A549 (cell line): ENCODE measurements at regions not wholly inside any gene's neighbourhood (a gene's known extent, or its start where the extent isn't known, plus 50 kb on each side); places are given as distances from the start of the nearest gene placed in this dataset.

Experiments
- ATAC-seq, 2 experiments: fragments of 200-7000 bp in 1 of 2; fragments of >200 bp in 1 of 2; cut with Nextera tagmentation in 1 of 2; cut with Tn5 transposase in 1 of 2; 3 replicates each; pipeline versions ENCODE4 v1.8.0 to v1.9.1; 2018 to 2020; ENCODE audit warnings: mild to moderate bottlenecking in 1 of 2, moderate library complexity in 1 of 2
- CTCF ChIA-PET: fragments of 300-600 bp; sonication (Branson Sonifier 250); formaldehyde crosslinking; extraction: SDS; loops from one replicate; lab custom pipeline; 2021; ENCODE audit warnings: antibody characterized with exemption, inconsistent platforms; lab: Yijun Ruan, JAX
- POLR2A ChIA-PET: fragments of 350-600 bp; formaldehyde crosslinking; extraction: SDS; loops from one replicate; lab custom pipeline; 2021; ENCODE audit warnings: antibody characterized with exemption, inconsistent platforms; lab: Yijun Ruan, JAX
- DNase-seq, 2 experiments: peaks; one replicate each; pipeline versions ENCODE4 v3.0.0 to v3.0.0-alpha.2; 2011 to 2016; ENCODE audit warnings: low read depth in 1 of 2, low spot score in 1 of 2
- FAIRE-seq: peaks from 2 replicates; lab custom pipeline; 2011; peaks lifted over from hg19 to GRCh38; lab: Jason Lieb, UNC
- H3K27ac ChIP-seq, 2 experiments: fragments of >200 bp; sonication (Bioruptor Twin); formaldehyde crosslinking; 3 replicates each; pipeline ENCODE4 v1.5.1; 2016 to 2017
- H3K4me1 ChIP-seq: fragments of >200 bp; sonication (Bioruptor Twin); formaldehyde crosslinking; 3 replicates; pipeline ENCODE4 v1.6.1; 2016
- H3K4me2 ChIP-seq: fragments of >200 bp; sonication (Bioruptor Twin); formaldehyde crosslinking; 3 replicates; pipeline ENCODE4 v1.6.1; 2016
- H3K4me3 ChIP-seq: fragments of >200 bp; sonication (Bioruptor Twin); formaldehyde crosslinking; 3 replicates; pipeline ENCODE4 v1.5.1; 2016
- H3K9me3 ChIP-seq: fragments of >200 bp; sonication (Bioruptor Twin); formaldehyde crosslinking; 3 replicates; pipeline ENCODE4 v1.6.1; 2016
- ATOH8 ChIP-seq: fragments of 250-450 bp; sonication (Bioruptor Pico); IDR thresholded peaks from 2 replicates; pipeline ENCODE4 v1.5.0; 2020; ENCODE audit warnings: low read depth, mild to moderate bottlenecking, moderate library complexity
- CBX2 ChIP-seq: fragments of 200-600 bp; sonication (generic); IDR thresholded peaks from 2 replicates; pipeline ENCODE4 v1.6.1; 2016; ENCODE audit warnings: low read depth, mild to moderate bottlenecking, borderline replicate concordance
- CHD2 ChIP-seq: fragments of 150-350 bp; IDR thresholded peaks from 2 replicates; pipeline ENCODE4 v1.6.1; 2014; ENCODE audit warnings: low read length; ENCODE audit not compliant: partially characterized antibody
- CTCF ChIP-seq: fragments of >200 bp; sonication (Bioruptor Twin); formaldehyde crosslinking; IDR thresholded peaks from 3 replicates; pipeline ENCODE4 v1.5.1; 2016
- EP300 ChIP-seq, 2 experiments: fragments of >200 bp; sonication (Bioruptor Twin); formaldehyde crosslinking; IDR thresholded peaks; 2 replicates in 1 of 2; 3 replicates in 1 of 2; pipeline ENCODE4 v1.6.1; 2016 to 2017
- FOSL2 ChIP-seq, 2 experiments: fragments of 450-650 bp in 1 of 2; fragments of >200 bp in 1 of 2; sonication (Bioruptor Twin) in 1 of 2; formaldehyde crosslinking; IDR thresholded peaks; 2 replicates each; pipeline versions ENCODE4 v1.5.0 to v1.6.1; 2016 to 2020; ENCODE audit warnings: mild to moderate bottlenecking in 1 of 2, moderate library complexity in 1 of 2
- GATA3 ChIP-seq: IDR thresholded peaks from 2 replicates; pipeline ENCODE4 v1.6.1; 2012; ENCODE audit warnings: borderline replicate concordance
- HMGXB4 ChIP-seq: fragments of 250-450 bp; sonication (Bioruptor Pico); IDR thresholded peaks from 2 replicates; pipeline ENCODE4 v1.5.0; 2021; ENCODE audit warnings: mild to moderate bottlenecking, moderate library complexity, borderline replicate concordance
- HOXA7 ChIP-seq: fragments of 250-450 bp; sonication (Bioruptor Pico); IDR thresholded peaks from 2 replicates; pipeline ENCODE4 v1.5.0; 2020; ENCODE audit warnings: mild to moderate bottlenecking, moderate library complexity
- HOXB5 ChIP-seq: fragments of 250-450 bp; sonication (Bioruptor Pico); IDR thresholded peaks from 2 replicates; pipeline ENCODE4 v1.5.0; 2020; ENCODE audit warnings: mild to moderate bottlenecking, moderate library complexity
- JUN ChIP-seq, 2 experiments: fragments of >200 bp; sonication (Bioruptor Twin); formaldehyde crosslinking; IDR thresholded peaks; 2 replicates in 1 of 2; 3 replicates in 1 of 2; pipeline ENCODE4 v1.6.1; 2016 to 2017
- JUNB ChIP-seq: fragments of >200 bp; sonication (Bioruptor Twin); formaldehyde crosslinking; IDR thresholded peaks from 2 replicates; pipeline ENCODE4 v1.6.1; 2016
- MAZ ChIP-seq: fragments of 150-350 bp; IDR thresholded peaks from 2 replicates; pipeline ENCODE4 v1.6.1; 2014; ENCODE audit warnings: antibody characterized with exemption, low read depth, low read length, borderline replicate concordance
- NR3C1 ChIP-seq: fragments of >200 bp; sonication (Bioruptor Twin); formaldehyde crosslinking; IDR thresholded peaks from 3 replicates; pipeline ENCODE4 v1.6.1; 2017
- PBX3 ChIP-seq: IDR thresholded peaks from 2 replicates; pipeline ENCODE4 v1.6.1; 2012
- POLR2AphosphoS2 ChIP-seq: conservative IDR thresholded peaks from 2 replicates; pipeline ENCODE4 v1.6.1; 2012; ENCODE audit warnings: low read length, improper control_type of control experiment, inconsistent platforms
- RAD21 ChIP-seq, 2 experiments: fragments of >200 bp in 1 of 2; sonication (Bioruptor Twin) in 1 of 2; formaldehyde crosslinking in 1 of 2; IDR thresholded peaks in 1 of 2; conservative IDR thresholded peaks in 1 of 2; 2 replicates in 1 of 2; 3 replicates in 1 of 2; pipeline ENCODE4 v1.6.1; 2012 to 2018; ENCODE audit warnings: inconsistent platforms in 1 of 2
- RNF2 ChIP-seq: fragments of 200-600 bp; sonication (generic); IDR thresholded peaks from 2 replicates; pipeline ENCODE4 v1.6.1; 2016; ENCODE audit warnings: low read depth, mild to moderate bottlenecking, antibody characterized with exemption, moderate library complexity, borderline replicate concordance
- SMC3 ChIP-seq: fragments of >200 bp; sonication (Bioruptor Twin); formaldehyde crosslinking; IDR thresholded peaks from 3 replicates; pipeline ENCODE4 v1.6.1; 2018; ENCODE audit warnings: inconsistent platforms
- WGBS: methylation state at CpG from one replicate; pipeline ENCODE4 v1.1.6; 2017; ENCODE audit errors: missing lambda C conversion rate; 5-methylcytosine and 5-hydroxymethylcytosine counted together

GRCh38 chr5:143543358-143544255 is 140.1 kb upstream of the NR3C1 start:
- peak overlapping the region; percentile 71 to 84 for H3K27ac ChIP-seq
- peak; percentile 27 to 76 for DNase-seq
- peak; percentile 87 to 90 for ATAC-seq
- ChIA-PET POLR2A (interaction anchor here (1.0 to 1.1 kb wide), 2 partner anchors 11 to 52 kb away, joined by 3 read pairs; no protein-coding TSS in a partner anchor), CTCF (interaction anchor here (0.6 to 1.5 kb wide), 5 partner anchors 9 to 281 kb away, joined by 3 to 4 read pairs (median 3); no protein-coding TSS in a partner anchor)
- 12% methylated on average over 2 of the region's 2 CpGs for WGBS
- no peak overlapping the region for H3K4me3 ChIP-seq
- H3K4me2 ChIP-seq = peak overlapping the region; percentile 62
- TF ChIP-seq HOXA7 (CRISPR knock-in tag) (no peak), HMGXB4 (CRISPR knock-in tag) (no peak), CTCF (no peak), POLR2AphosphoS2 (no peak), CHD2 (no peak), SMC3 (no peak), MAZ (no peak), PBX3 (no peak), CBX2 (no peak), HOXB5 (peak; percentile 21; the same call in 1 of the 2 replicates), ATOH8 (no peak), JUN (IDR thresholded peaks at IDR 0.05) (no peak), RNF2 (no peak), RAD21 (conservative IDR thresholded peaks at IDR 0.05 in 1 of 2, IDR thresholded peaks at IDR 0.05 in 1 of 2) (0 out of 5 replicates have a peak, but pooled peaks of 1 of the 2 experiments have one; percentile 3), EP300 (IDR thresholded peaks at IDR 0.05) (peak in 1 of 2 experiments; percentile 37; a peak in 1 of 5 replicates), JUNB (peak; percentile 48; the same call in 1 of the 2 replicates), GATA3 (peak; percentile 65), NR3C1 (no peak), FOSL2 (IDR thresholded peaks at IDR 0.05) (peak; percentile 61), FOSL2 (CRISPR knock-in tag; IDR thresholded peaks at IDR 0.05) (peak; percentile 92)
- no peak for FAIRE-seq
- peaks cover 31% of the 10 kb centered on the region for H3K4me1 ChIP-seq
- H3K9me3 ChIP-seq = peaks cover 29% of the 10 kb centered on the region
